SK-MEL-5 (cell line): ENCODE measurements at regions not wholly inside any gene's neighbourhood (a gene's known extent, or its start where the extent isn't known, plus 50 kb on each side); places are given as distances from the start of the nearest gene placed in this dataset.
"Not testable (repeated sequence)": the region's sequence is repeated elsewhere in the genome, so short reads cannot be mapped to it uniquely, and the experiment has no call there.

Source experiments
- DNase-seq: peaks from one replicate; pipeline ENCODE4 v3.0.0-alpha.2; 2016; ENCODE audit warnings: low read depth, low spot score
- in situ Hi-C: cut with HindIII; loops from 2 replicates; pipeline ENCODE4 v1.10.0; 2016; ENCODE audit warnings: low sequenced_read_pairs, high pct_unique_total_duplicates, low pct_unique_long_range_greater_than_20kb

GRCh38 chr1:181222972-181223505 is 134.5 kb downstream of the IER5 start:
- in situ Hi-C loops: no loop called here
- no peak for DNase-seq

GRCh38 chr1:181226728-181227127 is 138.2 kb downstream of the IER5 start:
- DNase-seq, in situ Hi-C loops: not testable (repeated sequence)

- in situ Hi-C loops: no loop called here
Observed at GRCh38 chr1:181239086-181239485, 150.6 kb downstream of the IER5 start.

DNA sequence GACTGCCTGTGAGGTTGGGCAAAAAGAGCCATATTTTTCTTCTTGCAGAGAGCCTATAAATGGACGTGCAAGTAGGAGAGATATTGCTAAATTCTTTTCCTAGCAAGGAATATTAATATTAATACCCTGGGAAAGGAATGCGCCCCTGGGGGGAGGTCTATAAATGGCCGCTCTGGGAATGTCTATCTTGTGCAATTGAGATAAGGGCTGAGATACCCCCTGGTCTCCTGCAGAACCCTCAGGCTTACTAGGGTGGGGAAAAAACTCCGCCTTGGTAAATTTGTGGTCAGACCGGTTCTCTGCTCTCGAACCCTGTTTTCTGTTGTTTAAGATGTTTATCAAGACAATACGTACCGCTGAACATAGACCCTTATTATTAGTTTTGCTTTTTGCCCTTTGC is 157.8 kb downstream of the IER5 start:
- in situ Hi-C loops, DNase-seq: not testable (repeated sequence)

More at GRCh38 chr1:181239086-181239485, 150.6 kb downstream of the IER5 start:
- DNase-seq: no peak

GRCh38 chr1:181248361-181248760 is 159.9 kb downstream of the IER5 start:
- DNase-seq, in situ Hi-C loops: not testable (repeated sequence)

DNA sequence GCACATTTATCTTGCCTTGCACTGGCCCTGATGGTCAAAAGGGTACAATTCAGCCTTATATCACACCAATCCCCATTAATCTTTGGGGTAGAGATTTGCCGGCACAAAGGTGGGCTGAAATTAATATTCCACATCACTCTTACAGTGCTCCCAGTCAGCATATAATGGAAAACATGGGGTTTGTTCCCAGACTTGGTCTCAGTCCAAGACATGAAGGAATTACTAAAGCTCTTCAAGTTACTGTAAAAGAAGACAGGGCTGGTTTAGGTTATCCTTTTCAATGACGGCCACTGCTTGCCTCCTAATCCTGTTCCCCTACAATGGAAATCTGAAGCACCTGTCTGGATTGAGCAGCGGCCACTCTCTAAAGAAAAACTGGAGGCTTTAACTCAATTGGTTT is 160.7 kb downstream of the IER5 start:
- in situ Hi-C loops: no loop called here
- DNase-seq: no peak

DNA sequence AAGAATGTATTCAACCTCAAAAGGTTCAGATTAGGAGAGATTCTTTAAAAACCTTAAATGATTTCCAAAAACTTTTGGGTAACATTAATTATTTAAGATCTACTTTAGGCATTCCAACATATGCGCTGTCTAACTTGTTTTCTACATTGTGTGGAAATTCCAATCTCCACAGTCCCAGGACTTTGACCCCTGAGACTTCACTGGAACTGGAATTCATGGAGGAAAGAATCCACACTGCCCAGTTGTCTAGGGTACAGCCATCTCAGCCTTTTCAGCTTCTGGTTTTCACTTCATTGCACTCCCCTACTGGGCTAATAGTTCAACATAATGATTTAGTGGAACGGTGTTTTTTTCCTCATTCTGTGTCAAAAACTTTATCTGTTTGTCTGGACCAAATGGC is 161.5 kb downstream of the IER5 start:
- in situ Hi-C loops: no loop called here
- DNase-seq: no peak

- DNase-seq: no peak
- in situ Hi-C loops: no loop called here
Observed at GRCh38 chr1:181251001-181251712, 162.7 kb downstream of the IER5 start.

DNA sequence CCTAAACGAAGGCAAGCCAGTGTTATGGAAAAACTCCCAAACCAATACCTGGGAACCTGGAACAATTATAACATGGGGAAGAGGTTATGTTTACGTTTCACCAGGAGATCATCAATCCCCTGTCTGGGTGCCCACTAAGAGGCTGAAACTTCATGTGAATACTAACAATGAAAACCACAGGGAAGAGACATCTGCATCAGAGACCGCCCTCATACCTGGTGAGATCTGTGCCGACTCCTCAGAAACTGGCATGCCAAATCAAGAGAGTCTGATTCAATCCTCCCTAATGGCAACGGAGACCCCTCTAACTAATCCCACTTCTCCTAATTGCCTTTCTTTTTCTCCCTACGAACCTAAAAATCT is 163.2 kb downstream of the IER5 start:
- no peak for DNase-seq
- in situ Hi-C loops: no loop called here

DNA sequence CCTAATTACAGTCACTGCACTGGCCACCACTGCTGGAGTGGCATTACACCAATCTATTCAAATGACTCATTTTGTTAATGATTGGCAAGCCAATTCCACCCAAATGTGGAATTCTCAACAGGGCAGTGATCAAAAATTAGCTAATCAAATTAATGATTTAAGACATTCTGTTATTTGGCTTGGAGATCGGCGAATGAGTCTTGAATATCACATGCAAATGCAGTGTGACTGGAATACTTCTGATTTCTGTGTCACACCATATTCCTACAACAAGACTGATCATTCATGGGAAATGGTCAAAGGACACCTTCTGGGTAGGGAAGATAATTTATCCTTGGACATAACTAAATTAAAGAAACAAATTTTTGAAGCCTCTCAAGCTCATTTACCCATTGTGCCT is 165.1 kb downstream of the IER5 start:
- in situ Hi-C loops, DNase-seq: not testable (repeated sequence)

GRCh38 chr1:181255270-181255929 is 166.9 kb downstream of the IER5 start:
- in situ Hi-C loops: no loop called here
- no peak for DNase-seq

DNA sequence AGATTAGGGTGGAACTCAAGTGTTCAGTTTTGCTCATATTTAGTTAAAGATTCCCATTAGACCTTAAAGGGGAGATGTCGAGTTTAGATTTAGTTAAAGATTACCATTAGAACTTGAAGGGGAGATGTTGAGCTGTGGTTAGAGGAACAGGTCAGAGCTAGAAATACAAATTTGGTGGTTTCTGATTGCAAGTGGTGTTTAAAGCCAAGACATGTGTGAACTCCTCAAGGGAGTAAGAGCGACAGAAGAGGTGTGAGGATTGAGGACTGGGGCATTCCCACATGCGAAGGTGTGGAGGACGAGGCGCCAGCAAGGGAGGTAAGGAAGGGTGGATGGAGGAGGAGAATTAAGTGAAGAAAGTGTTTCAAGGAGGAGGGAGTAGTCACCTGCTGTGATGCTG is 168.6 kb downstream of the IER5 start:
- no peak for DNase-seq
- in situ Hi-C loops: no loop called here

DNA sequence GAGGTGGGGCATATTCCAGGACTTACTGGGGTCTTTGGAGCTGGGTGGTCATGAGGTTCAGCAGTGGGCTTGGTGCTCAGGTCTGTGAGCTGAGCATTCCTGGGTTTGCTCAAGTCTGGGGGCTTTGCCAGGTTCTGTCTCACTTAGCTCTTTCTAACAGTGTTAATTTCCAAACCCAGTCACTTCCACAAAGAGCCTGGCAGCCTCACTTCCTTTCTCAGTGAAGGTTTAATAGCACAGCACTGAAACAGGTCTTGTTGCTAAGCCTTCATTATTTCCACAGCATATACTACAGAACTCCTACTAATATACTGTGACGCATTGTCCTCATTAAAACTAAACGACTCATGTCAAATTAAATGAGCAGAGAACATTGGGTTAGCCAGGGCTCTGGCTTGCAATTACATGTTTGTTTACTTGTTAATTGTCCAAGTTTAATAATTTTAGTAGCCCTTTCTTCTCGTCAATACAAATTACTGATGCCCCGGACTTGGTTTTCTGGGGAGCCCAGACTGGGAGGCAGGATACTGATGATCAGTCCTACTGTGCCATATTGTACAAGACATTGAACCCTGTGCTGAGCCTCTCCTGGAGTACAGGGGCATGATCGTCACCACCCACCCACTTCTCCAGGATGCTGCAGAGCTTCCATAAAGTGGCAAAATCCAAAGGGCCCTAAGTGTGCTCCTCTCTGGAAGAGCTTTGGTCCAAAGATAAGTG is 170.7 kb downstream of the IER5 start:
- no peak for DNase-seq
- in situ Hi-C loops: no loop called here

- in situ Hi-C loops: no loop called here
- DNase-seq: no peak
Observed at GRCh38 chr1:181260271-181260670, 171.8 kb downstream of the IER5 start.

- in situ Hi-C loops: no loop called here
- no peak for DNase-seq
Observed at GRCh38 chr1:181260994-181261393, 172.5 kb downstream of the IER5 start.

- DNase-seq: no peak
- in situ Hi-C loops: no loop called here
Observed at GRCh38 chr1:181262069-181262468, 173.6 kb downstream of the IER5 start.

DNA sequence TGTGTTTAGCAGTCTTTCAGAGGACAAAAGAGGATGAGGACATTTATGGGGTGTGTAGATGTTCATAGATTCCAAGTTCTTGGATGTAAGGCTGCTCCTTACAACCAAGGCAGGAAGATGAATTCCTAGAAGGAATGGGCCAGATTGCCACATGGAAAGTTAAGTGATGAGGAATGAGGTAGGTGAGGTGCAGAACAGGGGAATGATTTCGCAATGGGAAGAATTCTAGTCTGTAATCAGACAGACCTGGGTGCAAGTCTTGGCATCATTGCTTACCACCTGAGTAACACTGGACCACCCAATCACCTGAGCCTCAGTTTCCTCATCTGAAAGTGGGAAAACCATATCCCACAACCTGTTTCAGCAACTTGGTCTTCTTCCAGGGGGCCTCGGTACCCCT is 174.9 kb downstream of the IER5 start:
- DNase-seq: no peak
- in situ Hi-C loops: no loop called here

- DNase-seq: no peak
- in situ Hi-C loops: no loop called here
Observed at GRCh38 chr1:181264821-181265220, 176.3 kb downstream of the IER5 start.
